ENCODE measurements at regions not wholly inside any gene's neighbourhood (a gene's known extent, or its start where the extent isn't known, plus 50 kb on each side); places are given as distances from the start of the nearest gene placed in this dataset.
"Not testable (repeated sequence)": the region's sequence is repeated elsewhere in the genome, so short reads cannot be mapped to it uniquely, and the experiment has no call there.

DNA sequence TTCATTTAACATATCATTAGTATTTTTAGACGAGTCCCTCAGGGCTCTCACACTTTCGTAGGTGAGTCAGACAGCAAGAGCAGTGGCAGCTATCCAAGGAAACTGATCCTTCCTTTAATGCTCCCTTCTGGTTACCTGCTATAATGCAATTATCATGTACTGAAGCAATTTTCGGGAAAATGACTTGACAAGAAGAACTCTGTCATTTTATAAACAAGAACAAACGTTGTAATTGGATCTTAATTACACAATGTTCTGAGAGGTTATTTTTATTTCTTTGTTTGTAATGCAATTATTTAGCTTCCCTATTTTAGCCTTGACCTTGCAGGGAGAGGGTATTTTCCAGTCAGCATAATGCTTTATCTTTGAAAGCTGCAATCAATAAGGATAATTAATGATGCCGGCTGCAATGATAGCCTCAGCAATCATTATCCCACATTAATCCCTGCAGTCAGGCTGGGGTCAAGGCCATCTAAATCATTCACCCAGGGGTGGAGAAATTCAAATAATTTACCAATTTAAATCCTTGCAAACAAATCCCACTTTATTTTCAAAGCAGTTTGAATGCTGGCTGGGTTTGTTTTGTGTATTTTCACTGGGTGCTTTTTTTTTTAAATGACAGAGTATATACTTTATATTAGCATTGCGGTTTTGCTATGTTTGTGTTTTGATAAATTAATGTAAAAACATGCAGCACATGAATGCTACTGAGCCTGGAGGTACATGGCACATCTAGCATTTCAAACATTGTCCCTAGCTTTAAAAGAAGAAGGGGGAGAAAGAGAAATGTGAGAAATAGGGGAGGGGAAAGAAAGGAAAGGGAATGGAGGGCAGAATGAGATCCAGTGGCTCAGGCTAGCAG lies 249.9 kb downstream of the SHOX2 start:
- no peak for DNase-seq

DNA sequence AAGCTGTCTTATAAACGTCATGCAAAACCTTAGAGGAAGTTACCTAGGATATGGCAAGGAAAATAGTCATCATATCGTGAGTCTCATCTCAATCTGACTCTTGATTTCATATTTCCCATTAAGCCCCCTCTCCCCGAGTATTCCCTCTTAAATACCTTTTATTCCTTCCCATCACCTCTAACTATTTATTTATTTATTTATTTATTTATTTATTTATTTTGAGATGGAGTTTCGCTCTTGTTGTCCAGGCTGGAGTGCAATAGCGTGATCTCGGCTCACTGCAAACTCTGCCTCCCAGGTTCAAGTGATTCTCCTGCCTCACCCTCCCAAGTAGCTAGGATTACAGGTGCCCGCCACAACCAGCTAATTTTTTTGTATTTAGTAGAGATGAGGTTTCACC lies 260.4 kb downstream of the SHOX2 start:
- DNase-seq: not testable (repeated sequence)

DNA sequence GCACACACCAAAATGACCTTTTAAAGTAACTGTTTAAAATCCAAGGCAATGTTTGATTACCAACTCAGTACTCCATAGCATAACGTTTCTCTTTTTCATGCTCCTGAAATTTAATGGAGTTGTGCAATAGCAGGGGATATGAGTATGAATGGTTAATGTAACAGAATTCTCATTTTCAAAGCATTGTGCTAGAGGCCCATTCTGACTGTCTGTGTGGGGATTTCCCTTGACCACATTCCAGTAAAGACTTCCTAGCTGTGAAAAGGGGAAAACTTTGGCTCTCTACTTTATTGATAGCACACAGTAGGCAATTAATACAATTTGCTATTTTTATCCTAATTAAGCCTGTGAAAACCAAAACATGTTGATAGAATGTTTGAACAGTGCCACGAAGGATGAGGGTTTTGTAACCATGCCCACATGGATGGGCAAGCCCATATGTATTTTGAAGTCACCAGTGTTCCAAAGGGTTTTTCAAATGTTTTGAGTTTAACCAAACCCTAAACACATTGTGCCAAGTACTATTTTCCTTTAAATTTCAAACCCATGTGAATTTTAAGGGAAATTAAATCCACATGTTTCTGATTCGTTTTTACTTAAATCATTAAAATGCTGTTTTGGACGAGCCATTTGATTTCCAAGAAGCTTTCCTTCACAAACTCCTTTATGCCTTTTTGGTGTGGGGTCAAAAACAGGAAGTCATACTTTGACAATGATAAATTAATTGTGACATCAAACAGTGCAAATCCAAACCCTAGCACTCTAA lies 261.2 kb downstream of the SHOX2 start:
- DNase-seq: no peak

DNA sequence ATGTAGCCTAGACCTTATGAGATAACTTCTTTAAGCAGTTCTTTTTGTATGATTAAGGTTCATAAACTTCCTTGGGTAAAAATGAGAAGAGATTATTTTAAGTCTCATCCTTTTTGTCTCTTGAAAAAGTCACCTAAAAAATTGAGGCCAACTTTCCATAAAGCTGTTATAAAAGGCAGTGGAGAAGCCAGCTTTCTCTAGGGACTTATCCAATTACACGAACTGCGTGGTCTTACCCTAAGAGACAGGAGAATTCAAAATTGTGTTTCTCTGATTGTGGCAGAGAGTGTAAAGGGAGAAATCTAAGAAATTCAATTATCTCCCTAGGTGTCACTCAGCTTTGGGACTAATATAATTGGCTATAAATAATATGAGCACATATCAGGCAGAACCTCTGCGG lies 262.0 kb downstream of the SHOX2 start:
- DNase-seq: no peak

DNA sequence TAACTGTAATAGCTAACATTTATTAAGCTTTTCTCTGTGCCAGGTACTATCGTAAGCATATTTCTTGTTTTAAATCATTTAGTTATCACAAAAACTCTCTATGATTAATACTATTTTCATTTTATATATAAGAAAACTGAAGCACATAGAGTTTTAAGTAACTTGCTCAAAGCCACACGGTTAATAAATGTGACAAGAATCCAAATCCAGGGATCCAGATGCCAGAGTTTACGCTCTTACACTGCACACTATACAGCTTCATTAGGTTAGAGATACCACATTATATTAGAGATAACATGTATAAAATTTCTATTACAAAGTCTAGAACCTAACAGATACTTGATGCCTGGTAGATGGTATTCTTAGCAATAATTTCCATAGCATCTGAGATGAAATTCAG lies 265.2 kb downstream of the SHOX2 start:
- DNase-seq: no peak

DNA sequence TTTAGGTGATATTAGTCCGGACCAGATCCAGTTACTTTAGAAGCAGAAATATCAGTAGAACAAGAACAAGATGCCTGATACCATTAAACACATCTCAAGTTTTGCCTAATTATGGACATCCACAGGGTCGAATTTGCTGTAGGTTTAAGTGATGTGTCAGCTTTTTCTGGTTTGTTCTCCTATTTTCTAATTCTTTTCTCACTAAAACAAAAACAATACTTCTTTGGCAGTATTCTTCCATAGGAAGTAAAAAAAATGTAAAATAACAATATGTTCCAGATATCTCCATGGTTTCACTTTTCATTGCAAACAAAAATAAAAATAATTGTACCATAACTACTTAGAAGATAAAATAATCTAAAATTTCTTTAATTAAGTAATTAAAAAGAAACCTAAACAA lies 265.7 kb downstream of the SHOX2 start:
- DNase-seq: no peak

DNA sequence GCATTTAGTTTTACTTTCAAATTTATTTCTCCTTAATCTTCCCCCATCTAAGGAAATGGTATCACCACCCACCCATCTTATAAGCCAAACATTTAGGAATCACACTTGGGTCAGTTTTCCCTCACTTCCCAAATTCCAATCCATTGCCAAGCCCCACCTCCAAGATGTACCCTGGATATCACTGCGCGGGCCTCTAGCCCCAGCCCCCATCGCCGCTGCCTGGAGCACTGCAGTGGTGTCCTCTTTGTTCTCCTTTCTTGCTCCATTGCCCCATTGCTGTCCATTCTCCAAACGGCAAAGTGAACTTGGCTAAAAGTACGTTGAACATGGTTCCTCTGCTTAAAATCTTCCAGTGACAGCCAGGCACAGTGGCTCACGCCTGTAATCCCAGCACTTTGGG lies 267.8 kb downstream of the SHOX2 start:
- DNase-seq: no peak

DNA sequence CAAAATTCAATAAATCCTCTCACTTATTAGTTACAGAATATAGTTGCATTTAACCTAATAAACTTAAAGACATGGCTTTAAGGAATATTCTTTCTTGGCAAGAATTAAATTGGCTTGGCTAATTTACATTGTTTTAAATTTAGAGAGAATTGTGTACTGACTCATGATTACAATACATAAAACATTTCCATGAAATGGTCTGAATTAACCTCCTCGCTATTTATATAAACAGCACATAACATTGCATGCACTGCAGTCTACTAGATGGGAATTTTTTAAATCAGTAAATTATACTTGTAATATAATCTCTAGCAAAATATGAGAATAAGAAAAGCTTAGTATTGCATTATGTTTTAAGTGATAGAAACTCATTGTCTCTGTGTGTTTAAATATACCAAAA lies 268.9 kb downstream of the SHOX2 start:
- no peak for DNase-seq

DNA sequence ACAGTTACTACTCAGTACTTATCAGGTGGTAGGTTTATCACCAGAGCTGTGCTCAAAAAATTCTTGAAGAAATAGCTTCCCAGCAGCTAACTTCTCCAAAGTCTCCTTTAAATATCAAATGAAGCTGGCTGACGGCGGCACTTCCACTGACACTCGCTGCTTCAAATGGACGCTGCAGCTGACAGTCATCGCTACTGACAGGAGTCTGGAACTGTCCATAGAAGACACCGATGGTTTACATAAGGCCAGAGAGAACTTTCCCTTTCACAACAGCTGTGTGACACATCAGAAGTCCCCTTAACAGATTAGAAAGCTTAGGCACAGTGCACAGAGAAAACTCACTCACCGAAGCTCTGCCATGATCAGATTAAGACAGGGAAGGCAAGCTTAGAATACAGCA lies 270.2 kb downstream of the SHOX2 start:
- no peak for DNase-seq

DNA sequence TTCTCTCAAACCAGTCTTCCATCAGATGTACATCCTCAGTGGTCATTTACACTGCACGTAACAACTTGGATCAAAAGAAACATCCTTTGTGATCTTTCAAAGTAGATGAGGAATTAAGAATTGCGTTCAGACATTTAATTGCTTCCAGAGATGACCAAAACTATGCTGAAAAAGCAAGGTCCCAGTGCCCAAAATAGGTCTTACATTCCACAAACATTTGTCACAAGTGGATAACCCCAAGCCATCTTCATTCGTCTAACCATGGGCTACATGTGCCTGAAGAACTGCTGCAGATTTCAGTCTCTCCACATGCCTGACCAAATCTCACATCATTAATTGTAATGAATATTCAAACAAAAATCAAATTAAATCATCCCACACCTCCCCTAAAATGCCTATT lies 273.6 kb downstream of the SHOX2 start:
- no peak for DNase-seq

DNA sequence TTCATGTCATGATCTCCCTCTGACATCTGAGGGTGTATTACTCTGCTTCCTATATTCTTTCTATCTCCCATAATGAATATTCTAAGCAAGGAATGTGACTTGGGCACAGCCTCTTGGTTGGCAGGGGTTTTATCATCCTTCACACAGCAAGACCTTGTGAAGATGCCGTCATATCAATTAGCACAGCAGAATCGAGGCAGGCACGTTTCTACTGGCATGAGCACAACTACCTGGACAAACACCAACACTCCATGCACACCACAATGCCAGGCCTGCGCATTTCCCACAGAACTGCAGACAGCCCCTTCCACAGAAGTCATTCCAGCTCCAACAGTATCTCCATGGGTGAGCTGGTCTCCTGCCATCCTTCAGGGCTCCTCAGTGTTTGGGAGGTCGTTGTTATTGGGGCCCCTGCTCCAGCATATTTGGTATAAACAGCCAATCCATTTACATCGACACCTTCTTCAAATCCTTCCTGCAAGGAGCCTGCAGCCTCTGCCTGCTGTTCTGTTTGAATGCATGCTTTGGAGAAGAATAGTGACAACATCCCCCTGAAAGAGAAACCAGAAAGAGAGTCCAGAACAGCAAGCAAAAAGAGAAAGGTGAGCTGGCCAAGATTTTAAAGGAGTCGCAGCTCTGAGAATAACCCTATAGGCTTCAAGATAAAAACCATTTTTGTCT lies 275.5 kb downstream of the SHOX2 start:
- DNase-seq: no peak

DNA sequence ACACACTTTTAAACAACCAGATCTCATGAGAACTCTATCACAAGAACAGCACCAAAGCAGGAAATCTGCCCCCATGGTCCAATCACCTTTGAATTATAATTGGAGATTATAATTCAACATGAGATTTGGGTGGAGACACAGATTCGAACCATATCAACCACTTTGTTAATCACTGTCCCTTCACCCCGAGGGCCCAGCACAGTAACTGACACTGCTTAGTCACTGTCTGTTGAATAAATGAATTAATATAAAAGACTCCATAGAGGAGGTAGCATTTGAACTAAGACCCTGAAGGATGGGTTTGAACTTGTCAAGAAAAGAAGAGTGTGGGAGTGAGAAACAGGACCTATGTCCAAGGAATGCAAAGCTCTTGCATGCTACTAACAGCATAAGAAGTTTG lies 276.4 kb downstream of the SHOX2 start:
- DNase-seq: no peak

DNA sequence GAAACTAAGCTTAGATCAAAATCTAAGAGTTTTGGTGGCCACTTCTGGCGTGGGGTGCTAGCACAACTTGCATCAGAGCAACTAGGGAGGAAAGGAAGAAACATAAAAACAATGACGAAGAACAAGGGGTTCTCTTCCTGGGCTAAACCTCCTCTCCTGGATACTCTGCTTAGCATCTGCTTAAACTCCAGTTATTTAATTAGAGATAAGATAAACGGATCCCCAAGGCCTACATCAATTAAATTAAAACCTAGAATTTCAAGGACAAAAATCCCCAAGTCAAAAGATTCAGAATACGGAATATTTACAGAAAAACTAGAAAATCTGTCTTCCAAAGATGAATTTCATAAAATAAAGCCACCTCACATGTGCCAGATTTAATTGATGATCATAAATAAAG lies 281.9 kb downstream of the SHOX2 start:
- DNase-seq: no peak

DNA sequence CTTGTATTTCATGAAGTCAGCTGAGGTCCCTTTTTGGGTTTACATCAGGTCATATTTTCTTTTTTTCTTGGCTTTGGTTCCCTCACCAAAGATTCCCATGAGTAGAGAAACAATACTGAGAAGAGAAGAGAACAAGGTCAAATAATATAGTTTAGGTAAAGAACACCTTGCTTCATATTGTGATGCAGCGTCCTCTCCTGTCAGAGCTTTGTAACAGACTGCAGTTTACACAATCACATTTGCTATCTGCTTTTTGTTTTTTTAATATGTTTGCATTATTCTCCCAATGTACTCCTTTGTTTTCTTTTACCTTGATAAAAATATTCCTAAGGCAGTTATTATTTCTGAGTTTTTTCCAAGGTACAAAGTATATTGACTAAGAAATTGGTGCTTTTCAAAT lies 283.2 kb downstream of the SHOX2 start:
- no peak for DNase-seq

DNA sequence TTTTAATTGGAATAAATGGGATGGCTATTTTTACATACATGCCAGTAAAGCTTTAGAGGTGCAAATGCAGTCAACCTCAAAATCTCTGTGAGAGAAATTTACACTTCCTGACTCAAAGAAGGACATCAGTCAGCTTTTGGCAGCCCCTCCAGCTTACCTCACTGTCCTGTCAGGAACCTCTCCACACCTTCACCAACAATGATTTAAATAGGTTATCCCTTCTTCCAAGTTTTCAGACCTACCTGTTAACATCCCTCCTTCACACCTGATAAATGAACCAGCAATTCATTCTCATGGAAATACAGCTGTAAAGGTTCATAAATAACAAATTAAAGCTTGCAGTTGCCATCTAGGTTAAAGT lies 286.1 kb downstream of the SHOX2 start:
- no peak for DNase-seq

DNA sequence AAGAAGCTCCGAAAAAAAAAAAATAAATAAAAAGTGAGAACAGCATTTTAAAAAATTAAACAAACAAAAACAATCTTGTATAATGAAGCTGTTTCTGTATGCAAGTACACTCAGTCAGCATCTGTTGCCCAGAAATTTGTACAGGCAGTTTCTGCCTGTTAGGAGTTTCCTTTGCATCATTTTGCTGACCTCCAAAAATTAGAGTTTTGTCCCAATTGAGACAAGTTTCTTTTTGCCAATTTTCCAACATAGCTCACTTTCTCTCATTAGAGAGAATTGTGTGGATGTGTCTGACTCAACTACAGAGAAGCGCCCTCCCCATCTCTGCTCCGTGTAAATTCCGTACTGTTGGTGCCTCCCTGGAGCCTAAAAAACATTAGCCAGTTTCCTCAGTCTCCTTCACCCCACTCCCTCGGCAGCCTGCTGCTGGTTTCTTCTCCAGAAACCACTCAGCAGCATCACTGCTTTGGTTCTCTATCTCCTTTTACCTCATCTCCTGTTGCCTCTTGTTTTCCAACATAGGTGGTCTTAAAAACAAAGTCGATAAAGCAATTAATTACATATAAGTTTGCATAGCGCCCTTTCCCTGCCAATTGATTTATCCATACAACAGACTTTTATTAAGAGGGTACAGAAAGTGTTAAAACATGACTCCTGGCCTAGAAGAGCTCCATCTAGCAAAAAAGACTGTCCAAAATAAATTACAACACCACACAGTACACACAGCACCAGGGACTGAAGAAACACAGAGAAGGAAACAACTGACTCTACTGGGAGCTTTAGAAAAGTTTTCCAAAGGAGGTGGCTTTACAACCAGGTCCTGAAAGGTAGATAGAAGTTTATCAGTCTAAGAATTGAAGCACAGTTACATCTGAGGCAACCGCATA lies 286.7 kb downstream of the SHOX2 start:
- no peak for DNase-seq

DNA sequence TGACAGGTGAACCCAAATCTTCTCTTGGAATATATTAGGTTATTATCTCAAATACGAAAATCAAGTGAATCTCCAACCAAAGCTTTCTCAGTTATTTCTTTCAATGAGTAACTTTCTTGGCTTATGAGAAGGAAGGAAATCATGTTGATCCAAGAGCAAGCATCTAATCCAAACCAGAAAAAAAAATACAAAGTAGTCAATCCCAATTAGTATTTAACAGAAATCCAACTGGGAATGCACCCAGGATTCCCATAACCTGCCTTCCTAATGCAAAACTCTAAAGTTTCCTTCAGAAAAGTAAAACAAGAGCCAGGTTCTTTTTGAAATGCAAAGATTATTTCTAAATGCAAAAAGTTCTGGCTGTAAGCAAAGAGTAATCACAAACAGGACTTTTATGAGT lies 289.3 kb downstream of the SHOX2 start:
- DNase-seq: no peak

DNA sequence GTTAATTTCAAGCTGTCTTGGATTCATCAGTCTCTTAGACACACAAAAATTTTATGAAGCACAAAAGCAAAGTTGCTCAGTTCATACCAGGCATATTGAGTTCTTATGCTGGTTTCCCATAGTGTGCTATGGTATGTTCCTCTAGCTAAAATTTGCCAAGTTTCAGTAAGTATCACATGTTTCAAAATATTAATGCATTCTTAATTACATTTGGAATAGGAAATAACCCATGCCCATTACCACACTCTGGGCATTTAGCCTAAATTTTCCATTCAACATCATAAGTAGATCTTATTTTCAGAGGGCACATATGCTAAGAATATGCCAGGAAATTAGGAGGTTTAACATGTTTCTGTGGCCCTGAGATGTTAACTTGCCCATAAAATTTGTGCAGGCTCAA lies 289.9 kb downstream of the SHOX2 start:
- DNase-seq: no peak

DNA sequence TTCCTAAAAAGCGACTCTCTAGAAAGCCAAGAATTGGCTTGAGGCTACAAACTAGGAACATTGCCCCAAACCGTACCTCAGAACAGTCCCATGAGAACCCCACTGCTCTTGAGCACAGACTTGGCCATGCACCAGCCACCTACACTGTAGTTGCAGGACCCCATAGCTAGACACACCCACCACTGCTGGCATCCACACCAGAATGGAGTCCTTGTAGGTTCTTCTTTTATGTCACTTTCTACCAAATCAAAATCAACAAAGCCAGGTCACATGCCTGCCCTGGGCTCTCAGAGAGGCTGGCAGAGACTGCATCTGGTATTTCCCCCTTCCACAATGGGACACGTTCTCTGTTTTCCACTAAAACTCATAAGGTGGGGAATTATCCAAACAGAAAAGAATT lies 290.5 kb downstream of the SHOX2 start:
- DNase-seq: no peak

DNA sequence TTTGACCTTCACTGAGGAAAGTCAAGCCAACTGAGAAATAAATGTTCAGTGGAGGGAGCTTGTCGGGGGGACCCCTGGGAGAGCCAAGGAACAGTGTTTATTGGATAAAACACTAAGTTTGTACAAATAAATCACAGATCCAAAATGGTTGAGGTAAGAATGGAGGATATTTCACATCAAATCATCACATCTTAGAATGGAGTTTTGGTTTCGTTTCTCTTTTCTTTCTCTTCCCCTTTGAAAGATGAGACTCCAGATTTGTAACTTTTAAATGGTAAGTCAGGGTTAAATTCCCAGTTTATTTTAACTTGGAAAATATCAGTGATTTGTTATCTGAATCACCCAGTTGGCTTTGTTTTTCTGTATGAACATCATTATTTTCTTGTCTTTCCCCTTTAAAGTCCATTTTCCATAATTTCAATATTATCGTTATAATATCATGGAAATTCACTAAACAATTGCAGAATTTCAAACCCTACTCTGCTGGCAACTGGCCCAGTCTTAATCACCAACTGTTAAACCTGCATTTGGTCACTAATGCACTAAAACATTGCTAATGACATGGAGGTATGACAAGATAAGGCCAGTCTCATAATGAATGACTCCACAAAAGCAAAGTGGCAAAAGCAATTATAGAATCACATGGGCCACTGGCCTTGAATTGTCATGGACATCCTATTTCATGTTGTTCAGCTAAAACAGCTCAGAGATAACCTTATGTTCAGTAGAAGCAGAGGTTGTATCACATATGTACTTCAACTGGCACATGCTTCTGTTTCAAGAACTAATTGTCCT lies 295.1 kb downstream of the SHOX2 start:
- DNase-seq: no peak

DNA sequence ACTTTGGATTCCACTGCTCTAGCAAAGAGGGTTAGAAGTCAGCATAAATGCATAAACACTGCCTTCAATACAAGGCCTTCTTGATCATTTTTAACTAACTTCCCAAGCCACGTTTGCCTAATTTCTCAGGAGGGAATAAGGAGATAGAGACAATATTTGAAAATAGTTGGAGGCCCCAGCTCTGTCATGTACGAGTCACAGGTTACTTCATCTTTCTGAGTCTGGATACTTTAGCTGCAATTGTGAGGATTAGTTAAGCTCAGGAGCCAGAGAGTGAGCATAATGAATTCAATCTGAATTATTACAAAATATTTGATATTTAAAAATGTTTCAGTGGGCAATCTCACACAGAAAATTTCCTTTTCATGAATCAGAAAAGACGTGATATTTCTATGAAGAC lies 298.9 kb downstream of the SHOX2 start:
- no peak for DNase-seq

DNA sequence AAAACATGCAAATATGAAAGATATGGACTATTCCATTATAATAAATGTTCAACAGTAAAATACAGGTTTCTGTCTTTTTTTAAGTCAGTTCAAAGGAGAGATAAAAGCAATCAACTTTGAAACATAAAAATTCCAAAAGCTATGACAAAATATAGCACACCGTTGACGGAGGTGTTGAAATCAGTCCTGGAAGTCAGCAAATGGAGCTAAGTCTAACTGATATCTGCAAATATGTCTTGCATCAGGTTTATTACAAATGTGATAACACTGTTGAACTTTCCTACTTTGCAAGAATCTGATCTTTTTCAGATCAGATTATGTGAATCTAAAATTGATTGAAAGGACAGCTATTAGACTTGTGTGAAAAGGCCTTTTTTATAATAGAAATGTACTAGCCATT lies 300.7 kb downstream of the SHOX2 start:
- DNase-seq: no peak
